ENCODE measurements at regions not wholly inside any gene's neighbourhood (a gene's known extent, or its start where the extent isn't known, plus 50 kb on each side); places are given as distances from the start of the nearest gene placed in this dataset.

DNA sequence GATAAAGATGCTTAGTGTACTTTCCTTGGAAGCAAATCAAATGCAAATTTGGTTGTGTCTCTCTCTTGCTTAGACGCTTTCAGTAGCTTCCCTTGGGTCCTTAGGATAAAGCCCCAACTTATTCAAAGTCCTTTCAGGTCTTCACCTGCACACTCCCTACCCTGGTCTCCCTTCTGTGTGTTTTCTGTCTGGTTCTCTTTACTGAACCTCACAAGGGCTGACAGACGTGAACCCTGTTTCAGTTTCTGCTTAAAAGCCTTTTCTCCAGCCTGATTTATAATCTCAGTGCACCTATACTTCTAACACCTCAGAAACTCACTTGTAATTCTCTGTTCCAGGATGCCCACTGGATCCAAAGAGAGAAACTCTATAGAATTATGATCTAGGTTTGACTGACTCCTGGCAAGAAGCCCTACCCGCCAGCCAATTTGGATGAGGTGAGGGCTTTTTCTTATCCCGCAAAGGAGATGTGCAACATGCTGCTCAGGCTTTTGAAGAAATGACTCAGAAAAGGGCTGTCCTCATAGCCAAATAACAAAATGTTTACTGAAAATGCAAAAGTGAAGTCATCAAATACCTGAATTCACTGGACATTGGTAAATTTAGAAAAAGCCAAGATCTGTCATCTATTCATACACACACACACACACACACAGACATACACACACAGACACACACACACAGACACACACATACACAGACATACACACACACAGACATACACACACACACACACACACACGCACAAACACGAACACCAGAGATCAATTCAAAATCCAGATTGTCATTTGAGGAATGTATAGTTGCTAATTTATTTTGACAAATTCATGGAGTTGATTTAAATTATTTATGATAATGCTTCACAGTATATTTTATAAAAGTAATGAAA lies 102.4 kb upstream of the EOMES start:
- Histone ChIP-seq H3K9me2 (replicated peaks; ENCODE audit: insufficient read depth) (no peaks in the 10 kb centered on the region), H4K20me1 (ENCODE audit: insufficient read depth, poor library complexity, severe bottlenecking) (no peaks in the 10 kb centered on the region), H3K9me3 (ENCODE audit: low read depth) (peaks cover 4% of the 10 kb centered on the region), H3K36me3 (replicated peaks; ENCODE audit: insufficient read depth, low read depth) (no peaks in the 10 kb centered on the region), H3K27me3 (no peaks in the 10 kb centered on the region), H3K4me2 (no peak overlapping the region), H3K27ac (no peak overlapping the region), H3K4me1 (ENCODE audit: insufficient read depth) (no peaks in the 10 kb centered on the region), H2AFZ (no peak overlapping the region), H3K4me3 (no peak overlapping the region), H3K79me2 (no peaks in the 10 kb centered on the region)
- no peak for DNase-seq (ENCODE audit: low spot score)
- TF ChIP-seq EZH2 (IDR thresholded peaks at IDR 0.05; ENCODE audit: borderline replicate concordance): no peak
- no peak for TF ChIP-seq CTCF (IDR thresholded peaks at IDR 0.05; ENCODE audit: poor library complexity)
- TF ChIP-seq EZH2phosphoT487 (IDR thresholded peaks at IDR 0.05; ENCODE audit: low read depth, severe bottlenecking, unreplicated experiment): no peak
- WGBS (ENCODE audit: low lambda C conversion rate, missing lambda C conversion rate): 73% methylated on average over 6 of the region's 6 CpGs

- H4K20me1 ChIP-seq (ENCODE audit: insufficient read depth, poor library complexity, severe bottlenecking): no peaks in the 10 kb centered on the region
- no peak for TF ChIP-seq CTCF (IDR thresholded peaks at IDR 0.05; ENCODE audit: poor library complexity)
- TF ChIP-seq EZH2 (IDR thresholded peaks at IDR 0.05; ENCODE audit: borderline replicate concordance): no peak
- no peak for TF ChIP-seq EZH2phosphoT487 (IDR thresholded peaks at IDR 0.05; ENCODE audit: low read depth, severe bottlenecking, unreplicated experiment)
Observed at GRCh38 chr3:27826448-27826847, 104.3 kb upstream of the EOMES start.

DNA sequence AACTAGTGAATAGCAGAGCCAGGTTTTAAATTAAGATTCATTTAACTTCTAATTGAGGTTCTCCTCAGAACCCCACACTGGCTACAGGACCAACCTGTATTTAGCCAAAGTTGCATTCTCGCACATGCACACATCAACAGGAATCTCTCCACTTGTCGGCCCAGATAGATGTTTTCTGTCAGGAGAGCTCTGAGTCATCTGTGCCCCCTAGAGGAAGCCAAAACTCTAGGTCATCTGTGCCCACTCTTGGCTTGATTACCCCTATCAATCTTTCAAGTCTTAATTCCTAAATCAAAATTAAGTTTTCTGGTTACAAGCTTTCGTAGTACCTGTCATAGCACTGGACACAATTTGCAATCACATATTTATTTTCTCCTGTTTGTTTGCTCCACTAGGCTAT lies 104.9 kb upstream of the EOMES start:
- Histone ChIP-seq H3K27ac (no peak overlapping the region), H3K27me3 (no peaks in the 10 kb centered on the region), H4K20me1 (ENCODE audit: insufficient read depth, poor library complexity, severe bottlenecking) (no peaks in the 10 kb centered on the region), H3K4me2 (no peak overlapping the region), H3K4me1 (ENCODE audit: insufficient read depth) (no peaks in the 10 kb centered on the region), H3K79me2 (no peaks in the 10 kb centered on the region), H3K36me3 (replicated peaks; ENCODE audit: insufficient read depth, low read depth) (no peaks in the 10 kb centered on the region), H3K4me3 (no peak overlapping the region), H3K9me3 (ENCODE audit: low read depth) (peaks cover 4% of the 10 kb centered on the region), H2AFZ (no peak overlapping the region), H3K9me2 (replicated peaks; ENCODE audit: insufficient read depth) (no peaks in the 10 kb centered on the region)
- 62% methylated on average over 3 of the region's 3 CpGs for WGBS (ENCODE audit: low lambda C conversion rate, missing lambda C conversion rate)
- TF ChIP-seq EZH2phosphoT487 (IDR thresholded peaks at IDR 0.05; ENCODE audit: low read depth, severe bottlenecking, unreplicated experiment) (no peak), EZH2 (IDR thresholded peaks at IDR 0.05; ENCODE audit: borderline replicate concordance) (no peak), CTCF (IDR thresholded peaks at IDR 0.05; ENCODE audit: poor library complexity) (no peak)
- DNase-seq (ENCODE audit: low spot score): no peak

More at GRCh38 chr3:27826448-27826847, 104.3 kb upstream of the EOMES start:
- no peak overlapping the region for H3K27ac ChIP-seq
- H3K79me2 ChIP-seq: no peaks in the 10 kb centered on the region
- no peaks in the 10 kb centered on the region for H3K36me3 ChIP-seq (replicated peaks; ENCODE audit: insufficient read depth, low read depth)
- no peak for DNase-seq (ENCODE audit: low spot score)
- H2AFZ ChIP-seq: no peak overlapping the region
- H3K9me2 ChIP-seq (replicated peaks; ENCODE audit: insufficient read depth): no peaks in the 10 kb centered on the region
- peaks cover 4% of the 10 kb centered on the region for H3K9me3 ChIP-seq (ENCODE audit: low read depth)
- no peak overlapping the region for H3K4me3 ChIP-seq
- H3K4me2 ChIP-seq: no peak overlapping the region
- H3K4me1 ChIP-seq (ENCODE audit: insufficient read depth): no peaks in the 10 kb centered on the region
- no peaks in the 10 kb centered on the region for H3K27me3 ChIP-seq

All from hepatocyte (in vitro differentiated cells).